Naive thymus-derived CD4-positive, alpha-beta T cell (primary cell): ENCODE measurements at regions not wholly inside any gene's neighbourhood (a gene's known extent, or its start where the extent isn't known, plus 50 kb on each side); places are given as distances from the start of the nearest gene placed in this dataset.

ENCODE experiments used
- ATAC-seq: fragments of 150-1000 bp; cut with Tn5 transposase; 2 replicates; pipeline ENCODE4 v1.10.0; 2021; ENCODE audit warnings: mild to moderate bottlenecking, moderate library complexity
- CTCF ChIA-PET: fragments of 350-600 bp; sonication (Branson Sonifier 250); formaldehyde crosslinking; loops from one replicate; lab custom pipeline; 2021; ENCODE audit warnings: antibody characterized with exemption; lab: Charles Lee
- POLR2A ChIA-PET: fragments of 350-600 bp; sonication (Branson Sonifier 250); formaldehyde crosslinking; loops from one replicate; lab custom pipeline; 2021; ENCODE audit warnings: antibody characterized with exemption, inconsistent platforms; lab: Charles Lee
- DNase-seq, 9 donors: peaks; one replicate each; pipeline versions ENCODE4 v3.0.0 to v3.0.0-alpha.2; 2020 to 2022; ENCODE audit warnings: mixed read lengths in 1 of 9
- H3K27ac ChIP-seq: one replicate; pipeline ENCODE4 v1.7.0; 2013; ENCODE audit warnings: mild to moderate bottlenecking, low read depth, low read length, moderate library complexity
- H3K27me3 ChIP-seq, 2 donors: one replicate each; pipeline ENCODE4 v1.7.0; 2013; ENCODE audit warnings: low read length in 2 of 2, mild to moderate bottlenecking in 2 of 2, moderate library complexity in 2 of 2; ENCODE audit not compliant: control insufficient read depth in 2 of 2, insufficient read depth in 2 of 2
- H3K36me3 ChIP-seq, 3 experiments: 1 replicate in 2 of 3; 2 replicates in 1 of 3; pipeline ENCODE4 v1.7.0; 2013; ENCODE audit warnings: low read length in 3 of 3, mild to moderate bottlenecking in 3 of 3, moderate library complexity in 1 of 3; ENCODE audit not compliant: insufficient read depth in 3 of 3, control insufficient read depth in 2 of 3
- H3K4me1 ChIP-seq, 2 donors: one replicate each; pipeline ENCODE4 v1.7.0; 2013; ENCODE audit warnings: low read length in 2 of 2, mild to moderate bottlenecking in 2 of 2, moderate library complexity in 1 of 2; ENCODE audit not compliant: control insufficient read depth in 2 of 2, insufficient read depth in 2 of 2
- H3K4me3 ChIP-seq: 2 replicates; pipeline ENCODE4 v1.7.0; 2013; ENCODE audit warnings: mild to moderate bottlenecking, low read length
- H3K9me3 ChIP-seq, 3 experiments: 1 replicate in 2 of 3; 2 replicates in 1 of 3; pipeline ENCODE4 v1.7.0; 2013; ENCODE audit warnings: low read length in 3 of 3; ENCODE audit not compliant: control insufficient read depth in 2 of 3
- H3K27ac Mint-ChIP-seq, 9 donors: one replicate each; pipeline ENCODE4 v1.8.0; 2020 to 2022; ENCODE audit warnings: mixed read lengths in 9 of 9, mild to moderate bottlenecking in 8 of 9, moderate library complexity in 5 of 9, inconsistent platforms in 2 of 9
- H3K27me3 Mint-ChIP-seq, 5 donors: one replicate each; pipeline ENCODE4 v1.8.0; 2021 to 2022; ENCODE audit warnings: mixed read lengths in 5 of 5, mild to moderate bottlenecking in 1 of 5
- H3K36me3 Mint-ChIP-seq, 5 donors: one replicate each; pipeline ENCODE4 v1.8.0; 2020 to 2022; ENCODE audit warnings: mixed read lengths in 5 of 5, mild to moderate bottlenecking in 3 of 5, inconsistent platforms in 1 of 5
- H3K4me1 Mint-ChIP-seq, 7 donors: one replicate each; pipeline ENCODE4 v1.8.0; 2020 to 2022; ENCODE audit warnings: mixed read lengths in 7 of 7, mild to moderate bottlenecking in 3 of 7, inconsistent platforms in 1 of 7
- H3K4me3 Mint-ChIP-seq, 10 donors: one replicate each; pipeline ENCODE4 v1.8.0; 2020 to 2022; ENCODE audit warnings: mild to moderate bottlenecking in 10 of 10, mixed read lengths in 10 of 10, moderate library complexity in 6 of 10, inconsistent platforms in 2 of 10
- H3K9me3 Mint-ChIP-seq, 11 donors: one replicate each; pipeline ENCODE4 v1.8.0; 2020 to 2022; ENCODE audit warnings: mixed read lengths in 11 of 11, mild to moderate bottlenecking in 4 of 11, inconsistent platforms in 1 of 11, moderate library complexity in 1 of 11
- intact Hi-C, 2 donors: fragments of 100-400 bp; cut with micrococcal nuclease; formaldehyde crosslinking; loops; one replicate each; pipeline ENCODE4 v1.15.1; 2023

GRCh38 chr4:38209654-38210053, 249.5 kb downstream of the PTTG2 start:
- no peak for ATAC-seq
- Histone ChIP-seq H3K27ac (no peak overlapping the region), H3K36me3 (no peaks in the 10 kb centered on the region), H3K27me3 (no peaks in the 10 kb centered on the region), H3K9me3 (no peaks in the 10 kb centered on the region), H3K4me1 (no peaks in the 10 kb centered on the region), H3K4me3 (no peak overlapping the region)
- Mint-ChIP-seq H3K27me3 (peaks cover 0 to 5% (median 0%) of the 10 kb centered on the region in 5 donors), H3K36me3 (peaks cover 0 to 8% (median 0%) of the 10 kb centered on the region in 5 donors), H3K27ac (no peak overlapping the region), H3K4me1 (no peaks in the 10 kb centered on the region), H3K4me3 (no peak overlapping the region), H3K9me3 (peaks cover 0 to 7% (median 2%) of the 10 kb centered on the region in 11 donors)
- ChIA-PET CTCF (interaction anchor here (1.2 kb wide), 1 partner anchor 29 kb away, joined by 3 read pairs; no protein-coding TSS in a partner anchor), POLR2A (no interaction called here)
- no peak for DNase-seq
- intact Hi-C loops: no loop called here

- DNase-seq (no peak), ATAC-seq (no peak)
- no peak overlapping the region for H3K27ac ChIP-seq
- H3K27me3 ChIP-seq: no peaks in the 10 kb centered on the region
- Mint-ChIP-seq H3K27ac (no peak overlapping the region), H3K27me3 (peaks cover 0 to 8% (median 0%) of the 10 kb centered on the region in 5 donors), H3K36me3 (peaks cover 0 to 12% (median 0%) of the 10 kb centered on the region in 5 donors), H3K9me3 (peaks cover 0 to 11% (median 4%) of the 10 kb centered on the region in 11 donors), H3K4me3 (no peak overlapping the region), H3K4me1 (no peaks in the 10 kb centered on the region)
- intact Hi-C loops: no loop called here
- ChIA-PET CTCF (no interaction called here), POLR2A (interaction anchor here (1.3 kb wide), 1 partner anchor 10 kb away, joined by 3 read pairs; no protein-coding TSS in a partner anchor)
- H3K9me3 ChIP-seq: no peaks in the 10 kb centered on the region
- H3K36me3 ChIP-seq: no peaks in the 10 kb centered on the region
- no peaks in the 10 kb centered on the region for H3K4me1 ChIP-seq
- no peak overlapping the region for H3K4me3 ChIP-seq
Measured at GRCh38 chr4:38210396-38211114, 250.4 kb downstream of the PTTG2 start.

DNA sequence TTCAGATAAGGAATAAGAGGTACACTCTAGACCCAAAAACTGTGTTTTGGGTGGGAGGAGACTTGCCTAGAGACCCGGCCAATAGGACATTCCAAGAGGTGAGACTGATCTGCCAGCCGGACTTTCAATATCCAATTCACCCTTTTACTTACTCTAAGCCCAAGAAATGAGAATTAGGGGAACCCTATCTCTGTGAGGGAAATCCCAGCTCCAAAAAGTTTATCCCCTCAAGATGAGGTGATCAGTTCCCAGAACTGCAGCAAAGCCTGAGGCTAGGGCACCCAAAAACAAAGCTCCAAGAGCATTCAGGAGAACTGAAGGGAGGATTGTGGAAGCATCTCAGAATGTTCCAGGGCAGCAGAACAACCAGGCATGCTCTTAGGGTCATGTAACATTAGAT, 251.7 kb downstream of the PTTG2 start:
- H3K36me3 Mint-ChIP-seq: peaks cover 0 to 12% (median 0%) of the 10 kb centered on the region in 5 donors
- CTCF ChIA-PET: no interaction called here

GRCh38 chr4:38213083-38213805, 253.0 kb downstream of the PTTG2 start:
- ChIA-PET CTCF (no interaction called here), POLR2A (interaction anchor here (0.7 kb wide), 1 partner anchor 16 kb away, joined by 3 read pairs; no protein-coding TSS in a partner anchor)
- DNase-seq: no peak
- no peaks in the 10 kb centered on the region for H3K27me3 ChIP-seq
- H3K36me3 ChIP-seq: no peaks in the 10 kb centered on the region
- H3K4me1 ChIP-seq: no peaks in the 10 kb centered on the region
- H3K27ac ChIP-seq: no peak overlapping the region
- no peaks in the 10 kb centered on the region for H3K9me3 ChIP-seq
- H3K9me3 Mint-ChIP-seq: peaks cover 0 to 11% (median 2%) of the 10 kb centered on the region in 11 donors
- ATAC-seq: no peak
- intact Hi-C loops: no loop called here
- H3K36me3 Mint-ChIP-seq: peaks cover 0 to 4% (median 0%) of the 10 kb centered on the region in 5 donors
- no peaks in the 10 kb centered on the region for H3K4me1 Mint-ChIP-seq
- H3K4me3 ChIP-seq: no peak overlapping the region
- H3K27me3 Mint-ChIP-seq: peaks cover 0 to 11% (median 0%) of the 10 kb centered on the region in 5 donors
- no peak overlapping the region for H3K4me3 Mint-ChIP-seq
- no peak overlapping the region for H3K27ac Mint-ChIP-seq

More for the DNA sequence above, 251.7 kb downstream of the PTTG2 start:
- H3K9me3 ChIP-seq: no peaks in the 10 kb centered on the region
- no peak for DNase-seq
- no peaks in the 10 kb centered on the region for H3K4me1 ChIP-seq
- peaks cover 0 to 8% (median 0%) of the 10 kb centered on the region in 5 donors for H3K27me3 Mint-ChIP-seq
- no peak overlapping the region for H3K27ac Mint-ChIP-seq
- no peaks in the 10 kb centered on the region for H3K27me3 ChIP-seq
- POLR2A ChIA-PET: interaction anchor here (0.8 to 1.3 kb wide), 2 partner anchors 9 to 679 kb away, joined by 3 read pairs; no protein-coding TSS in a partner anchor
- H3K4me3 ChIP-seq: no peak overlapping the region
- H3K9me3 Mint-ChIP-seq: peaks cover 0 to 11% (median 4%) of the 10 kb centered on the region in 11 donors
- no peak overlapping the region for H3K27ac ChIP-seq
- H3K36me3 ChIP-seq: no peaks in the 10 kb centered on the region
- intact Hi-C loops: no loop called here
- ATAC-seq: no peak
- H3K4me1 Mint-ChIP-seq: no peaks in the 10 kb centered on the region
- H3K4me3 Mint-ChIP-seq: no peak overlapping the region

DNA sequence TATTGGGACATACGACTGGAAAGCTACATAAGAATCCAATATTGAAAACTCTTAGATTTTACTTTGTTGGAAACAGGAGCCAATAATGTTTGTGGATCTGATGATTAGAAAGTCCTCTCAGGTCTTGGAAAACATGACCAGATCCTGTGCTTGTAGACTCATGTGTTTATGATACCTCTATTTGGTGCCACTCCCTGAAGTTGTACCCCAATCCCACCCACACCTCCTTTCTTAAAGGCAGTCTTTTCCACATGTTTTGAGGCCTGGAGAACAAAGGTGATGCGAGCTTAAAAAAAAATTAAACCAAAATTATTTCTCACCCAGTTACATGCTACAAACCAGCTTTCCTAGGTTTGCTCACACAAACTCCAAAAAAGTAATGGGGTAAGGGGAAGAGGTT, 262.7 kb downstream of the PTTG2 start:
- intact Hi-C loops: no loop called here
- H3K4me3 Mint-ChIP-seq: no peak overlapping the region
- no peak for ATAC-seq
- H3K4me1 Mint-ChIP-seq: no peaks in the 10 kb centered on the region
- no peak overlapping the region for H3K27ac Mint-ChIP-seq
- Histone ChIP-seq H3K36me3 (no peaks in the 10 kb centered on the region), H3K4me1 (no peaks in the 10 kb centered on the region), H3K9me3 (no peaks in the 10 kb centered on the region), H3K27ac (no peak overlapping the region), H3K27me3 (no peaks in the 10 kb centered on the region), H3K4me3 (no peak overlapping the region)
- DNase-seq: no peak
- H3K27me3 Mint-ChIP-seq: peaks cover 0 to 17% (median 0%) of the 10 kb centered on the region in 5 donors
- no peaks in the 10 kb centered on the region for H3K36me3 Mint-ChIP-seq
- ChIA-PET POLR2A (no interaction called here), CTCF (no interaction called here)
- peaks cover 0 to 7% (median 0%) of the 10 kb centered on the region in 11 donors for H3K9me3 Mint-ChIP-seq

DNA sequence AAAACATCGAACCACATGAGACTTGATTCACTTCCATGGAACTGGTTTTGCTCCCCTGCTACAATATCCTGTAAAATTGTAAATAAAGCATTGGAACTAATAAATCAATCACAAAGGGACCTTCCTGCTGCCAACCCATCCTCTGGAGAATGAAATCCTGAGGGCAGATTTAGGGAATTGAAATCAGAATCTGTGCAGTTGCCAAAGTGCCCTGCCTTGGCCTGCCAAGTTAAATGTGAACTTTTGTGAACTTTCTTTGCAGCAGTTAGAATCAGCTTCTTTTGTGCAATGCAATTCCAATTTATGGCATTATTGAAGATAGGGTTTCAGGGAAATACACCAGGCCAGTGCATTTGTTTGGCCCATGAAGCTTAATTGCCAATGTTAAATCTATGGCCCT, 263.1 kb downstream of the PTTG2 start:
- no peak for DNase-seq
- Mint-ChIP-seq H3K27me3 (peaks cover 0 to 17% (median 0%) of the 10 kb centered on the region in 5 donors), H3K9me3 (peaks cover 0 to 7% (median 0%) of the 10 kb centered on the region in 11 donors), H3K27ac (no peak overlapping the region), H3K4me3 (no peak overlapping the region), H3K4me1 (no peaks in the 10 kb centered on the region), H3K36me3 (no peaks in the 10 kb centered on the region)
- intact Hi-C loops: no loop called here
- no peaks in the 10 kb centered on the region for H3K36me3 ChIP-seq
- H3K9me3 ChIP-seq: no peaks in the 10 kb centered on the region
- ChIA-PET CTCF (no interaction called here), POLR2A (no interaction called here)
- no peak overlapping the region for H3K27ac ChIP-seq
- no peak for ATAC-seq
- H3K27me3 ChIP-seq: no peaks in the 10 kb centered on the region
- no peak overlapping the region for H3K4me3 ChIP-seq
- H3K4me1 ChIP-seq: no peaks in the 10 kb centered on the region
